WTC11 (cell line): ENCODE measurements at regions not wholly inside any gene's neighbourhood (a gene's known extent, or its start where the extent isn't known, plus 50 kb on each side); places are given as distances from the start of the nearest gene placed in this dataset.

ENCODE experiments used
- ATAC-seq: fragments of 200-7000 bp; cut with Tn5 transposase; 2 replicates; pipeline ENCODE4 v1.10.0; 2021; ENCODE audit warnings: mild to moderate bottlenecking, moderate library complexity
- CTCF ChIA-PET: fragments of 300-600 bp; sonication (Branson Sonifier 250); formaldehyde crosslinking; loops from one replicate; lab custom pipeline; 2021; ENCODE audit warnings: antibody characterized with exemption; lab: Charles Lee
- POLR2A ChIA-PET: fragments of 350-600 bp; sonication (Branson Sonifier 250); formaldehyde crosslinking; loops from one replicate; lab custom pipeline; 2021; ENCODE audit warnings: antibody characterized with exemption; lab: Charles Lee
- DNase-seq: peaks from one replicate; pipeline ENCODE4 v3.0.0; 2021; ENCODE audit warnings: low spot score
- H3K27ac Mint-ChIP-seq: 2 replicates; pipeline ENCODE4 v1.8.0; 2021; ENCODE audit warnings: mixed read lengths
- H3K27me3 Mint-ChIP-seq: 2 replicates; pipeline ENCODE4 v1.8.0; 2021; ENCODE audit warnings: low read depth, mild to moderate bottlenecking, moderate library complexity, mixed read lengths
- H3K36me3 Mint-ChIP-seq: 2 replicates; pipeline ENCODE4 v1.8.0; 2021; ENCODE audit warnings: mixed read lengths
- H3K4me1 Mint-ChIP-seq: 2 replicates; pipeline ENCODE4 v1.8.0; 2022; ENCODE audit warnings: mixed read lengths
- H3K4me3 Mint-ChIP-seq: 2 replicates; pipeline ENCODE4 v1.8.0; 2021; ENCODE audit warnings: mild to moderate bottlenecking, moderate library complexity, mixed read lengths
- H3K9me3 Mint-ChIP-seq: 2 replicates; pipeline ENCODE4 v1.8.0; 2021; ENCODE audit warnings: mixed read lengths
- ELF4 ChIP-seq: sonication (generic); formaldehyde crosslinking; IDR thresholded peaks from 2 replicates; pipeline ENCODE4 v1.8.1; 2022; ENCODE audit warnings: low read depth, mild to moderate bottlenecking, moderate library complexity, missing genetic modification reagents
- ESRRA ChIP-seq: sonication (generic); formaldehyde crosslinking; IDR thresholded peaks from 2 replicates; pipeline ENCODE4 v1.8.1; 2022; ENCODE audit warnings: mild to moderate bottlenecking, missing genetic modification reagents, borderline replicate concordance
- SOX15 ChIP-seq: fragments of 250-450 bp; sonication (Bioruptor Pico); IDR thresholded peaks from 2 replicates; pipeline ENCODE4 v1.9.0; 2021; ENCODE audit warnings: mild to moderate bottlenecking
- ZNF232 ChIP-seq: sonication (generic); formaldehyde crosslinking; IDR thresholded peaks from 2 replicates; pipeline ENCODE4 v1.8.0; 2022; ENCODE audit warnings: mild to moderate bottlenecking, missing genetic modification reagents
- TF ChIP-seq, protein P1 (sequence below): fragments of 250-450 bp; sonication (Bioruptor Pico); IDR thresholded peaks from 2 replicates; pipeline ENCODE4 v1.9.0; 2021; ENCODE audit warnings: moderate library complexity, mild to moderate bottlenecking, inconsistent platforms, borderline replicate concordance
- TF ChIP-seq, protein P2 (sequence below): fragments of 250-450 bp; sonication (Bioruptor Pico); conservative IDR thresholded peaks from 2 replicates; pipeline ENCODE4 v1.9.0; 2021; ENCODE audit warnings: mild to moderate bottlenecking
- TF ChIP-seq, protein P3 (sequence below): fragments of 200-600 bp; IDR thresholded peaks from 2 replicates; pipeline ENCODE4 v1.8.0; 2022; ENCODE audit warnings: antibody characterized with exemption
- TF ChIP-seq, protein P4 (sequence below): sonication (generic); formaldehyde crosslinking; IDR thresholded peaks from 2 replicates; pipeline ENCODE4 v1.8.1; 2023; ENCODE audit warnings: mild to moderate bottlenecking, missing genetic modification reagents, borderline replicate concordance
- TF ChIP-seq, protein P5 (sequence below): fragments of 250-450 bp; sonication (Bioruptor Pico); IDR thresholded peaks from 2 replicates; pipeline ENCODE4 v1.9.0; 2021; ENCODE audit warnings: mild to moderate bottlenecking
- TF ChIP-seq, protein P6 (sequence below): fragments of 250-450 bp; sonication (Bioruptor Pico); IDR thresholded peaks from 2 replicates; pipeline ENCODE4 v2.1.2; 2022; ENCODE audit warnings: mild to moderate bottlenecking, moderate library complexity

DNA sequence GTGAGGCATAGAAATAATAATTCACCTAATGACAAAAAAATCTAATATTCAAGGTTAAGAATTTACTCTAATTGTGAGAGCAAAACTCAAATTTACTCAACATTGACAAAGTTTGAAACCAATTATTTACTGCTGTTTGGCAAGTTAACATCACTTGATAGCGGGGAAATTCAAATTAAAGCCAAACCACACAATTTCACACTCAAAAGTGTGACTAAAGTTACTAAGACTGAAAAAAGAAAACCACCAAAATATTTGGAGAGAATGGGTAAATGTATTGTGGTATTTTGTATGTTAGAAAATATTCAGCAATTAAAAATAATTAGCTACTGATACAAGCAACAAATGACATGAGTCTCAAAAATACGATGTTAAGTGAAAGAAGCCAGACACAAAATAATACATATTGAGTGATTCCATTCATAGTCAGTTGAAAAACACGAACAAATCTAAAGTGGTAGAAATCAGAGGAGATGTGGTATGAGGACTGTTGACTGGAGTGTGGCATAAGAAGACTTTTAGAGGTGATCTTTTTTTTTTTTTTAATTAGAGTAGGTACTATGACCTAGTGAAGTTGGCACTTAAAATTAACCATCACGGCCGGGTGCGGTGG lies 541.4 kb upstream of the ATXN8OS start (continued):
- TF ChIP-seq, protein P1, sequence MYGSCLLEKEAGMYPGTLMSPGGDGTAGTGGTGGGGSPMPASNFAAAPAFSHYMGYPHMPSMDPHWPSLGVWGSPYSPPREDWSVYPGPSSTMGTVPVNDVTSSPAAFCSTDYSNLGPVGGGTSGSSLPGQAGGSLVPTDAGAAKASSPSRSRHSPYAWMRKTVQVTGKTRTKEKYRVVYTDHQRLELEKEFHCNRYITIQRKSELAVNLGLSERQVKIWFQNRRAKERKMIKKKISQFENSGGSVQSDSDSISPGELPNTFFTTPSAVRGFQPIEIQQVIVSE: no peak
- no peak for TF ChIP-seq SOX15

DNA sequence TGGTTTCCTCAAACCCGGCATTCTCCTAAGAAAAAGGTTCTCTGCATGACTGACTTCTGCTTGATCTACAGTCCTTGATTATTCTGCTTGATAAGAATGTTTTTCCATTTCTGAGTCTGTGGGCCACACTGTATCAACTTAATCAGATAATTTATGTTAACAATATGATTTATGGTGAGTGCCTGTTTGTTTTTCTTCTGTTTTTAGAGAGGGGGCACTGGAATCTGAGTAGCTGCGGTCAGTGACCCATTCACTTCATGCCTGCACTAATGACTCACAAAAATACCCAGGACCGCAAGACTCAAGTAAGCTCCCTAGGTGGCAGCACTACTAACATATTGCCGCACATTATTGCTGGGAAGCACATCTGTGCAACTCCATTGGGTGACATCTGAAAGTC lies 542.3 kb upstream of the ATXN8OS start:
- H3K36me3 Mint-ChIP-seq: no peaks in the 10 kb centered on the region
- TF ChIP-seq ELF4: no peak
- TF ChIP-seq, protein P2, sequence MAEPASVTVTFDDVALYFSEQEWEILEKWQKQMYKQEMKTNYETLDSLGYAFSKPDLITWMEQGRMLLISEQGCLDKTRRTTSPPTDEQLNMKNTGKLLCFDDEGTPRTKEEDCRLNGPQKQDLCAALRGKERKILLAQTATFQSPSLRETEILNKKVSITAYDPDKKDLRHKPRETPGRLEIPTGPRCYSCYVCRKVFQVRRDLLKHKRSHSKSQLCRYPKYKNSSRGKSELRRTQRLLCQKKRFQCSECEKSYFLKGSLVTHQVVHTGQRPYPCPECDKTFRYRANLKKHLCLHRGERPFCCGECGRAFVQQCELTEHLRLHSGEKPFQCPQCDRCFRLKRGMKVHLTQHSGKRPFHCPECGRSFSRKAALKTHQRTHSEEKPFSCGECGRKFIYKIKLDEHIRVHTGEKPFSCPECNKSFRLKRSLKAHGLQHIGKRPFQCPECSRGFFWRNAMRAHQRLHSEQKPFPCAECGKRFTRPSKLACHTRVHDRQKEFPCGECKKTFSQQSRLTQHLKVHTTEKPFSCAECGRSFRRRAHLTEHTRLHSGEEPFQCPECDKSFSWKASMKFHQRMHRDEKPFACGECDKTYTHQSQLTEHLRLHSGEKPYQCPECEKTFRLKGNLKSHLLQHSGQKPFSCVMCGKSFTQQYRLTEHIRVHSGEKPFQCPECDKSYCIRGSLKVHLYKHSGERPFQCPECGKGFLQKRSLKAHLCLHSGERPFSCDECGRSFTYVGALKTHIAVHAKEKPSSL (CRISPR knock-in tag): no peak
- TF ChIP-seq ZNF232 (CRISPR knock-in tag): no peak
- TF ChIP-seq, protein P3, sequence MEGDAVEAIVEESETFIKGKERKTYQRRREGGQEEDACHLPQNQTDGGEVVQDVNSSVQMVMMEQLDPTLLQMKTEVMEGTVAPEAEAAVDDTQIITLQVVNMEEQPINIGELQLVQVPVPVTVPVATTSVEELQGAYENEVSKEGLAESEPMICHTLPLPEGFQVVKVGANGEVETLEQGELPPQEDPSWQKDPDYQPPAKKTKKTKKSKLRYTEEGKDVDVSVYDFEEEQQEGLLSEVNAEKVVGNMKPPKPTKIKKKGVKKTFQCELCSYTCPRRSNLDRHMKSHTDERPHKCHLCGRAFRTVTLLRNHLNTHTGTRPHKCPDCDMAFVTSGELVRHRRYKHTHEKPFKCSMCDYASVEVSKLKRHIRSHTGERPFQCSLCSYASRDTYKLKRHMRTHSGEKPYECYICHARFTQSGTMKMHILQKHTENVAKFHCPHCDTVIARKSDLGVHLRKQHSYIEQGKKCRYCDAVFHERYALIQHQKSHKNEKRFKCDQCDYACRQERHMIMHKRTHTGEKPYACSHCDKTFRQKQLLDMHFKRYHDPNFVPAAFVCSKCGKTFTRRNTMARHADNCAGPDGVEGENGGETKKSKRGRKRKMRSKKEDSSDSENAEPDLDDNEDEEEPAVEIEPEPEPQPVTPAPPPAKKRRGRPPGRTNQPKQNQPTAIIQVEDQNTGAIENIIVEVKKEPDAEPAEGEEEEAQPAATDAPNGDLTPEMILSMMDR: peak; percentile 54
- H3K9me3 Mint-ChIP-seq: peaks cover 9% of the 10 kb centered on the region
- H3K4me1 Mint-ChIP-seq: no peaks in the 10 kb centered on the region
- POLR2A ChIA-PET: interaction anchor here (0.6 kb wide), 1 partner anchor 294 kb away, joined by 5 read pairs; no protein-coding TSS in a partner anchor
- peak; percentile 34 for DNase-seq
- ATAC-seq: peak; percentile 95
- H3K27me3 Mint-ChIP-seq: no peaks in the 10 kb centered on the region
- no peak overlapping the region for H3K4me3 Mint-ChIP-seq
- CTCF ChIA-PET: interaction anchor here (0.6 to 1.5 kb wide), 14 partner anchors 9 to 294 kb away, joined by 3 to 11 read pairs (median 3); no protein-coding TSS in a partner anchor
- no peak overlapping the region for H3K27ac Mint-ChIP-seq

DNA sequence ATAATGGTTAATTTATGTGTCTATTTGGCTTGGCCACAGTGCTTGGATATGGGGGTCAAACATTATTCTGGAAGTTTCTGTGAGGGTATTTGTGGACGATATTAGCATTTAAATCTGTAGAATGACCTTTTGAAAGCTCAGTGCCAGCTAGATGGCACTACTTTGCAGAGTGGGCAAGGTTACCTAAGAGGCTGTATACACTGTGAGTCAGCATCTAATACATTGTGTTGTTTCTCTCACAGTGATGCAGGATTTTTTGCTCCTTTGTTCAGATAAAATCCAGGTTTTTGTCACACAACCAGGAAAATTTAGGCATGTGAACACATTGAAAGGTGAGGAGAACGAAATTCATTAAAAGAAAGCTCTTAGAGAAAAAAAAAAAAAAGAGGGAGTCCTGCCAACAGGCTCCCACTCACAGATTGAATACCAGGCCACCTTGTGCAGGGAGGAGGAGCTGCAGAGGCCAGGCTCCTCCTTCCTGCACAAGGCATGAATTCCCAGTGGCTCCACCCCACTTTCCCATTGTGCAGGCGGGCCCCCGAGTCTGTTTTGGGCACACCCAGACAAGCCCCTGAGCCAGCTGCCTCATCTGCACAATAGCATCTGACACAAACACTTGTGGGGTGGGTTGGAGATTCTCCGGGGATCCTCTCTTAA lies 551.0 kb upstream of the ATXN8OS start:
- TF ChIP-seq ESRRA (CRISPR knock-in tag): no peak
- TF ChIP-seq, protein P1: no peak
- TF ChIP-seq, protein P4, sequence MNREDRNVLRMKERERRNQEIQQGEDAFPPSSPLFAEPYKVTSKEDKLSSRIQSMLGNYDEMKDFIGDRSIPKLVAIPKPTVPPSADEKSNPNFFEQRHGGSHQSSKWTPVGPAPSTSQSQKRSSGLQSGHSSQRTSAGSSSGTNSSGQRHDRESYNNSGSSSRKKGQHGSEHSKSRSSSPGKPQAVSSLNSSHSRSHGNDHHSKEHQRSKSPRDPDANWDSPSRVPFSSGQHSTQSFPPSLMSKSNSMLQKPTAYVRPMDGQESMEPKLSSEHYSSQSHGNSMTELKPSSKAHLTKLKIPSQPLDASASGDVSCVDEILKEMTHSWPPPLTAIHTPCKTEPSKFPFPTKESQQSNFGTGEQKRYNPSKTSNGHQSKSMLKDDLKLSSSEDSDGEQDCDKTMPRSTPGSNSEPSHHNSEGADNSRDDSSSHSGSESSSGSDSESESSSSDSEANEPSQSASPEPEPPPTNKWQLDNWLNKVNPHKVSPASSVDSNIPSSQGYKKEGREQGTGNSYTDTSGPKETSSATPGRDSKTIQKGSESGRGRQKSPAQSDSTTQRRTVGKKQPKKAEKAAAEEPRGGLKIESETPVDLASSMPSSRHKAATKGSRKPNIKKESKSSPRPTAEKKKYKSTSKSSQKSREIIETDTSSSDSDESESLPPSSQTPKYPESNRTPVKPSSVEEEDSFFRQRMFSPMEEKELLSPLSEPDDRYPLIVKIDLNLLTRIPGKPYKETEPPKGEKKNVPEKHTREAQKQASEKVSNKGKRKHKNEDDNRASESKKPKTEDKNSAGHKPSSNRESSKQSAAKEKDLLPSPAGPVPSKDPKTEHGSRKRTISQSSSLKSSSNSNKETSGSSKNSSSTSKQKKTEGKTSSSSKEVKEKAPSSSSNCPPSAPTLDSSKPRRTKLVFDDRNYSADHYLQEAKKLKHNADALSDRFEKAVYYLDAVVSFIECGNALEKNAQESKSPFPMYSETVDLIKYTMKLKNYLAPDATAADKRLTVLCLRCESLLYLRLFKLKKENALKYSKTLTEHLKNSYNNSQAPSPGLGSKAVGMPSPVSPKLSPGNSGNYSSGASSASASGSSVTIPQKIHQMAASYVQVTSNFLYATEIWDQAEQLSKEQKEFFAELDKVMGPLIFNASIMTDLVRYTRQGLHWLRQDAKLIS (CRISPR knock-in tag): no peak
- TF ChIP-seq, protein P5, sequence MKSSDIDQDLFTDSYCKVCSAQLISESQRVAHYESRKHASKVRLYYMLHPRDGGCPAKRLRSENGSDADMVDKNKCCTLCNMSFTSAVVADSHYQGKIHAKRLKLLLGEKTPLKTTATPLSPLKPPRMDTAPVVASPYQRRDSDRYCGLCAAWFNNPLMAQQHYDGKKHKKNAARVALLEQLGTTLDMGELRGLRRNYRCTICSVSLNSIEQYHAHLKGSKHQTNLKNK (CRISPR knock-in tag): no peak
- TF ChIP-seq, protein P6, sequence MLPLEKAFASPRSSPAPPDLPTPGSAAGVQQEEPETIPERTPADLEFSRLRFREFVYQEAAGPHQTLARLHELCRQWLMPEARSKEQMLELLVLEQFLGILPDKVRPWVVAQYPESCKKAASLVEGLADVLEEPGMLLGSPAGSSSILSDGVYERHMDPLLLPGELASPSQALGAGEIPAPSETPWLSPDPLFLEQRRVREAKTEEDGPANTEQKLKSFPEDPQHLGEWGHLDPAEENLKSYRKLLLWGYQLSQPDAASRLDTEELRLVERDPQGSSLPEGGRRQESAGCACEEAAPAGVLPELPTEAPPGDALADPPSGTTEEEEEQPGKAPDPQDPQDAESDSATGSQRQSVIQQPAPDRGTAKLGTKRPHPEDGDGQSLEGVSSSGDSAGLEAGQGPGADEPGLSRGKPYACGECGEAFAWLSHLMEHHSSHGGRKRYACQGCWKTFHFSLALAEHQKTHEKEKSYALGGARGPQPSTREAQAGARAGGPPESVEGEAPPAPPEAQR (CRISPR knock-in tag): no peak
- TF ChIP-seq, all 79 proteins: peak for 0
- Mint-ChIP-seq H3K36me3 (no peaks in the 10 kb centered on the region), H3K4me3 (no peak overlapping the region), H3K27ac (no peak overlapping the region), H3K9me3 (0 out of 2 replicates have a peak, but pooled peaks cover 3% of the 10 kb centered on the region), H3K27me3 (no peaks in the 10 kb centered on the region), H3K4me1 (peaks cover 4% of the 10 kb centered on the region)
- ATAC-seq: peak; percentile 86
- no peak for DNase-seq
- CTCF ChIA-PET: interaction anchor here (0.6 to 1.2 kb wide), 3 partner anchors 9 to 32 kb away, joined by 3 to 4 read pairs (median 3); no protein-coding TSS in a partner anchor
- POLR2A ChIA-PET: no interaction called here
